Stomach (tissue), 8 donors: ENCODE measurements at regions not wholly inside any gene's neighbourhood (a gene's known extent, or its start where the extent isn't known, plus 50 kb on each side); places are given as distances from the start of the nearest gene placed in this dataset.
"Not testable (repeated sequence)": the region's sequence is repeated elsewhere in the genome, so short reads cannot be mapped to it uniquely, and the experiment has no call there.

ENCODE experiments used
- DNase-seq, 2 donors: peaks; one replicate each; pipeline versions ENCODE4 v3.0.0 to v3.0.0-alpha.2; 2013 to 2019
- H3K27ac ChIP-seq, 5 donors: fragments of 200-600 bp in 4 of 5; sonication (generic) in 4 of 5; one replicate each; pipeline ENCODE4 v1.5.1; 2013 to 2019; ENCODE audit warnings: mild to moderate bottlenecking in 1 of 5, moderate library complexity in 1 of 5
- H3K27me3 ChIP-seq, 3 donors: fragments of 200-600 bp; sonication (generic); one replicate each; pipeline ENCODE4 v1.5.1; 2017 to 2019; ENCODE audit warnings: mixed run types in 1 of 3
- H3K36me3 ChIP-seq, 4 donors: fragments of 200-600 bp; sonication (generic); 1 replicate in 3 of 4; 2 replicates in 1 of 4; pipeline ENCODE4 v1.5.1; 2016 to 2019
- H3K4me1 ChIP-seq, 4 donors: fragments of 200-600 bp; sonication (generic); one replicate each; pipeline ENCODE4 v1.5.1; 2016 to 2019
- H3K4me3 ChIP-seq, 4 donors: fragments of 200-600 bp; sonication (generic) in 3 of 4; one replicate each; pipeline ENCODE4 v1.5.1; 2016 to 2019; ENCODE audit warnings: mild to moderate bottlenecking in 1 of 4
- H3K9me3 ChIP-seq, 4 donors: fragments of 200-600 bp; sonication (generic); one replicate each; pipeline ENCODE4 v1.5.1; 2016 to 2019
- CTCF ChIP-seq, 7 experiments: fragments of 450-650 bp in 4 of 7; fragments of 200-600 bp in 3 of 7; sonication (generic) in 3 of 7; IDR thresholded peaks; one replicate each; pipeline ENCODE4 v1.5.1; 2016 to 2019; ENCODE audit warnings: antibody characterized with exemption in 7 of 7, control low read depth in 2 of 7, mild to moderate bottlenecking in 1 of 7
- EP300 ChIP-seq: sonication (generic); formaldehyde crosslinking; IDR thresholded peaks from one replicate; pipeline ENCODE4 v1.6.1; 2017; ENCODE audit warnings: antibody characterized with exemption
- POLR2A ChIP-seq, 4 donors: fragments of 450-650 bp; IDR thresholded peaks; one replicate each; pipeline ENCODE4 v1.6.1; 2016; ENCODE audit warnings: antibody characterized with exemption in 4 of 4, control low read depth in 2 of 4, mild to moderate bottlenecking in 1 of 4, moderate library complexity in 1 of 4
- POLR2AphosphoS5 ChIP-seq, 3 donors: sonication (generic); formaldehyde crosslinking; IDR thresholded peaks; one replicate each; pipeline ENCODE4 v1.6.1; 2016; ENCODE audit warnings: antibody characterized with exemption in 3 of 3
- WGBS, 5 donors: extraction: QIAGEN DNeasy Blood & Tissue Kit in 3 of 5; methylation state at CpG; one replicate each; pipeline versions ENCODE4 v1.1.5 to v1.1.7; 2013 to 2018; 5-methylcytosine and 5-hydroxymethylcytosine counted together
- intact Hi-C: fragments of 100-400 bp; cut with DNase I; formaldehyde crosslinking; loops from one replicate; pipeline ENCODE4 v1.15.1; 2023; ENCODE audit warnings: low total_unique reads
- donor health status: healthy with polysubstance abuse.
- donor health status: Bipolar disorder and iron deficiency.
- donor health status: healthy.

- intact Hi-C loops, result no loop called here
- no peaks in the 10 kb centered on the region for H3K9me3 ChIP-seq
- no peaks in the 10 kb centered on the region for H3K4me1 ChIP-seq
- no peaks in the 10 kb centered on the region for H3K27me3 ChIP-seq
- TF ChIP-seq POLR2A (IDR thresholded peaks at IDR 0.05) (no peak), POLR2AphosphoS5 (IDR thresholded peaks at IDR 0.05) (no peak), CTCF (IDR thresholded peaks at IDR 0.05) (no peak), EP300 (no peak)
- 45 to 60% (median 58%) methylated on average over 5 of the region's 5 CpGs for WGBS, 5 donors
- no peaks in the 10 kb centered on the region for H3K36me3 ChIP-seq
- no peak overlapping the region for H3K4me3 ChIP-seq
- DNase-seq, result no peak
- no peak overlapping the region for H3K27ac ChIP-seq
Observed at GRCh38 chr19:32067685-32068084, 277.7 kb upstream of the ZNF507 start.

- Histone ChIP-seq H3K9me3 (no peaks in the 10 kb centered on the region), H3K27ac (no peak overlapping the region), H3K4me1 (no peaks in the 10 kb centered on the region), H3K4me3 (no peak overlapping the region), H3K27me3 (no peaks in the 10 kb centered on the region), H3K36me3 (no peaks in the 10 kb centered on the region)
- no peak for DNase-seq
- WGBS, 5 donors, result 51 to 59% (median 52%) methylated on average over 7 of the region's 7 CpGs
- TF ChIP-seq CTCF (IDR thresholded peaks at IDR 0.05), result no peak
- TF ChIP-seq EP300, result no peak
- TF ChIP-seq POLR2AphosphoS5 (IDR thresholded peaks at IDR 0.05), result no peak
- TF ChIP-seq POLR2A (IDR thresholded peaks at IDR 0.05), result no peak
- intact Hi-C loops, result no loop called here
Observed at GRCh38 chr19:32068793-32069192, 276.6 kb upstream of the ZNF507 start.

GRCh38 chr19:32070101-32070500 lies 275.3 kb upstream of the ZNF507 start:
- Histone ChIP-seq H3K4me1 (no peaks in the 10 kb centered on the region), H3K36me3 (no peaks in the 10 kb centered on the region), H3K27me3 (no peaks in the 10 kb centered on the region), H3K9me3 (no peaks in the 10 kb centered on the region), H3K4me3 (no peak overlapping the region), H3K27ac (no peak overlapping the region)
- no peak for TF ChIP-seq POLR2A (IDR thresholded peaks at IDR 0.05)
- no peak for TF ChIP-seq POLR2AphosphoS5 (IDR thresholded peaks at IDR 0.05)
- TF ChIP-seq CTCF (IDR thresholded peaks at IDR 0.05), result no peak
- TF ChIP-seq EP300, result no peak
- no peak for DNase-seq
- intact Hi-C loops, result no loop called here
- 78 to 85% (median 82%) methylated on average over 12 to 13 of the region's 13 CpGs for WGBS, 5 donors

- no peak overlapping the region for H3K27ac ChIP-seq
- peaks cover 0 to 27% (median 0%) of the 10 kb centered on the region in 3 donors for H3K27me3 ChIP-seq
- no peaks in the 10 kb centered on the region for H3K4me1 ChIP-seq
- no peaks in the 10 kb centered on the region for H3K36me3 ChIP-seq
- H3K9me3 ChIP-seq, result no peaks in the 10 kb centered on the region
- intact Hi-C loops, result no loop called here
- TF ChIP-seq EP300 (no peak), POLR2A (IDR thresholded peaks at IDR 0.05) (no peak), POLR2AphosphoS5 (IDR thresholded peaks at IDR 0.05) (no peak), CTCF (IDR thresholded peaks at IDR 0.05) (no peak)
- no peak for DNase-seq
- H3K4me3 ChIP-seq, result no peak overlapping the region
- 68 to 84% (median 77%) methylated on average over 9 of the region's 9 CpGs for WGBS, 5 donors
Observed at GRCh38 chr19:32082028-32082427, 263.4 kb upstream of the ZNF507 start.

- WGBS, 5 donors, result 80 to 93% (median 87%) methylated on average over 1 of the region's 1 CpG
Observed at GRCh38 chr19:32084756-32085363, 260.6 kb upstream of the ZNF507 start.

More at GRCh38 chr19:32084756-32085363, 260.6 kb upstream of the ZNF507 start:
- intact Hi-C loops, DNase-seq, H3K36me3 ChIP-seq, H3K4me1 ChIP-seq, H3K9me3 ChIP-seq, H3K27ac ChIP-seq, H3K4me3 ChIP-seq: not testable (repeated sequence)
- peaks cover 0 to 27% (median 0%) of the 10 kb centered on the region in 3 donors for H3K27me3 ChIP-seq
